ENCODE measurements at regions not wholly inside any gene's neighbourhood (a gene's known extent, or its start where the extent isn't known, plus 50 kb on each side); places are given as distances from the start of the nearest gene placed in this dataset.
"Not testable (repeated sequence)": the region's sequence is repeated elsewhere in the genome, so short reads cannot be mapped to it uniquely, and the experiment has no call there.

GRCh38 chr10:46217752-46218453 is 68.9 kb upstream of the ANTXRL start:
- H3K27ac Mint-ChIP-seq: no peak overlapping the region
- ATAC-seq (replicated peaks): no peak

GRCh38 chr10:46218921-46219320 is 67.9 kb upstream of the ANTXRL start:
- Mint-ChIP-seq H3K9me3 (no peaks in the 10 kb centered on the region), H3K4me1 (peaks cover 5% of the 10 kb centered on the region), H3K4me3 (no peak overlapping the region), H3K27ac (peak overlapping the region; percentile 60), H3K27me3 (no peaks in the 10 kb centered on the region), H3K36me3 (ENCODE audit: low read depth) (peaks cover 13% of the 10 kb centered on the region)
- ATAC-seq (replicated peaks): no peak

More at GRCh38 chr10:46217752-46218453, 68.9 kb upstream of the ANTXRL start:
- H3K36me3 Mint-ChIP-seq (ENCODE audit: low read depth): peaks cover 13% of the 10 kb centered on the region
- H3K9me3 Mint-ChIP-seq: no peaks in the 10 kb centered on the region
- H3K4me3 Mint-ChIP-seq: no peak overlapping the region
- peaks cover 5% of the 10 kb centered on the region for H3K4me1 Mint-ChIP-seq
- no peaks in the 10 kb centered on the region for H3K27me3 Mint-ChIP-seq

- not testable (repeated sequence) for ATAC-seq (replicated peaks); H3K4me3 Mint-ChIP-seq; H3K27me3 Mint-ChIP-seq; H3K9me3 Mint-ChIP-seq; H3K4me1 Mint-ChIP-seq
- Mint-ChIP-seq H3K27ac (peak overlapping the region; percentile 60), H3K36me3 (ENCODE audit: low read depth) (peaks cover 13% of the 10 kb centered on the region)
These were observed 67.3 kb upstream of the ANTXRL start for GRCh38 chr10:46219431-46219990.

GRCh38 chr10:46220187-46220586 is 66.6 kb upstream of the ANTXRL start:
- H3K9me3 Mint-ChIP-seq: no peaks in the 10 kb centered on the region
- peaks cover 5% of the 10 kb centered on the region for H3K4me1 Mint-ChIP-seq
- no peaks in the 10 kb centered on the region for H3K27me3 Mint-ChIP-seq
- no peak overlapping the region for H3K4me3 Mint-ChIP-seq
- no peak overlapping the region for H3K27ac Mint-ChIP-seq
- peaks cover 13% of the 10 kb centered on the region for H3K36me3 Mint-ChIP-seq (ENCODE audit: low read depth)
- ATAC-seq (replicated peaks): no peak

DNA sequence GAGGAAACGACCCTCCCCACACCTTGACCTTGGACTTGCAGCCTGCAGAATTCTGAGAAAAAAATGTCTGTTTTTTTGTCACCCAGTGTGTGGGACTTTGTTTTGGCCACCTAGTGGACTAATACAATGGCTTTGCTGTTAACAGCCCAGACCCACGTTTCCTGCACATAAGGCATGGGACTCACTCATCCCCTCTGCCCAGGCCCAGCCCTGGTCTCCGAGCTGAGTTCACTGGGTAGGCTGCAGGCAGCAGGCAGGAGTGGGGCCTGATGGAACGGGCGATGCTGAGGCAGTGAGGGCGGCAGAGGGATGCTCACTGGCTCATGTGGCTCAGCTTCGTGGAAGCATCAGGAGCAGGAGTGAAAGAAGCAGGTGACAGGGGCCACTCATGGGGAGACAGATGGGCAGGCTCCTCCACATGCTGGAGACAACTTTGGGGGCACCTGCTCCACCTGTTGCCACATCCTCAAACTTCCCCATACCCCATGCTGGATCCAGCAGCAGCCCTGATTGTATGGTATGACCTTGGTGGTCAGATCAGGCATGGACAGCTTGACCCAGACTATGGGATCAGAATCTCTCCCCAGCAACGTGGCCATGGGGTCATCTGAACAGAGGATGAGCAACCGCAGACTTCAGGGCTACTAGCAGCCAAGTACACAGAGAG is 65.8 kb upstream of the ANTXRL start:
- ATAC-seq (replicated peaks): no peak
- H3K36me3 Mint-ChIP-seq (ENCODE audit: low read depth): peaks cover 13% of the 10 kb centered on the region
- H3K4me3 Mint-ChIP-seq: no peak overlapping the region
- peaks cover 5% of the 10 kb centered on the region for H3K4me1 Mint-ChIP-seq
- H3K9me3 Mint-ChIP-seq: no peaks in the 10 kb centered on the region
- no peak overlapping the region for H3K27ac Mint-ChIP-seq
- H3K27me3 Mint-ChIP-seq: no peaks in the 10 kb centered on the region

DNA sequence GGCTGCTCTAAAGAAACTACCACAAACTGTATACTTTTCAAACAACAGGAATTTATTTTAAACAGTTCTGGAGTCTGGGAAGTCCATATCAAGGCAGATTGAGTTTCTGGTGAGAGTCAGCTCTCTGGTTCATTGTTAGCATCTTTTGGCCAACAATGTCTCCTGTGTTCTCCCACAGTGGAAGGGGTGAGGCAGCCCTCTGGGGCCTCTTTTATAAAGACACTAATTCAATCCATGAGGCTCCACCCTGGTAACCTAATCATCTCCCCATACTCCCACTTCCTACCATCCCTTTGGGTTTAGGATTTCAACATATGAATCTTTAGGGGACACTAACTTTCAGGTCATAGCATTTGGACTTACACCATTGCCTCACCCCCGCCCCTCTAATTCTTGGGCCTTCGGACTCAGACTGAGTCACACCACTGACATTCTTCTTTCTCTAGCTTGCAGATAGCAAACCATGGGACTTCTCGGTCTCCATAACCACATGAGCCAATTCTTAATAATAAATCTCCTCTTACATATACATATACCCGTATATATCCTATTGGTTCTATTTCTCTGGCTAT is 64.3 kb upstream of the ANTXRL start:
- Mint-ChIP-seq H3K9me3 (no peaks in the 10 kb centered on the region), H3K27me3 (no peaks in the 10 kb centered on the region), H3K27ac (peak overlapping the region; percentile 34), H3K4me3 (no peak overlapping the region), H3K36me3 (ENCODE audit: low read depth) (peaks cover 13% of the 10 kb centered on the region), H3K4me1 (peaks cover 5% of the 10 kb centered on the region)
- no peak for ATAC-seq (replicated peaks)

DNA sequence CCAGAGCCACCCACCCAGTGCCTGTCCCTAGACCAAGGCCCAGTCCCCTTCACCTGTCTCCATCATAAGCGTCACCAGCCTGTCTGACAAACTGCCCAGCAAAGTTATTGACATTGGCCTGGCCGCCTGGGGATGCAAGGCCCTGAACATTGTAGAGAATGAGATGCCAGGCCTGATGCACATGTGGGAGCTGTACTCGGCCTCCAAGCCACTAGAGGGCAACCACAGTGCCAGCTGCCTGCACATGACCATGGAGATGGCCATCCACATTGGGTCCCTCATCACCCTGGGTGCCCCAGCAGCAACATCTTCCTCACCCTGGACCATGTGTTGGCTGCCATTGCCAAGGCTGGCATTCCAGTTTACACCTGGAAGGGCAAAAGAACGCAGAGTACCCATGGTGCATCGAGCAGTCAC is 63.7 kb upstream of the ANTXRL start:
- no peaks in the 10 kb centered on the region for H3K9me3 Mint-ChIP-seq
- no peaks in the 10 kb centered on the region for H3K27me3 Mint-ChIP-seq
- H3K4me3 Mint-ChIP-seq: no peak overlapping the region
- peaks cover 9% of the 10 kb centered on the region for H3K36me3 Mint-ChIP-seq (ENCODE audit: low read depth)
- H3K4me1 Mint-ChIP-seq: peaks cover 2% of the 10 kb centered on the region
- peak; percentile 35 for ATAC-seq (replicated peaks)
- peak overlapping the region; percentile 34 for H3K27ac Mint-ChIP-seq

GRCh38 chr10:46223626-46224413 is 63.0 kb upstream of the ANTXRL start:
- no peak for ATAC-seq (replicated peaks)
- no peak overlapping the region for H3K4me3 Mint-ChIP-seq
- H3K27ac Mint-ChIP-seq: no peak overlapping the region
- no peaks in the 10 kb centered on the region for H3K27me3 Mint-ChIP-seq
- H3K9me3 Mint-ChIP-seq: no peaks in the 10 kb centered on the region
- H3K4me1 Mint-ChIP-seq: no peaks in the 10 kb centered on the region
- H3K36me3 Mint-ChIP-seq (ENCODE audit: low read depth): peaks cover 5% of the 10 kb centered on the region

GRCh38 chr10:46224414-46224682 is 62.4 kb upstream of the ANTXRL start:
- H3K27ac Mint-ChIP-seq: peak overlapping the region; percentile 74
- H3K27me3 Mint-ChIP-seq: no peaks in the 10 kb centered on the region
- peaks cover under 1% of the 10 kb centered on the region for H3K36me3 Mint-ChIP-seq (ENCODE audit: low read depth)
- no peak overlapping the region for H3K4me3 Mint-ChIP-seq
- ATAC-seq (replicated peaks): no peak
- no peaks in the 10 kb centered on the region for H3K4me1 Mint-ChIP-seq
- H3K9me3 Mint-ChIP-seq: no peaks in the 10 kb centered on the region

GRCh38 chr10:46225597-46225996 is 61.2 kb upstream of the ANTXRL start:
- peaks cover 5% of the 10 kb centered on the region for H3K36me3 Mint-ChIP-seq (ENCODE audit: low read depth)
- ATAC-seq (replicated peaks): no peak
- no peak overlapping the region for H3K4me3 Mint-ChIP-seq
- no peaks in the 10 kb centered on the region for H3K9me3 Mint-ChIP-seq
- H3K27me3 Mint-ChIP-seq: no peaks in the 10 kb centered on the region
- H3K27ac Mint-ChIP-seq: no peak overlapping the region
- H3K4me1 Mint-ChIP-seq: no peaks in the 10 kb centered on the region

GRCh38 chr10:46226232-46226631 is 60.6 kb upstream of the ANTXRL start:
- ATAC-seq (replicated peaks): no peak
- Mint-ChIP-seq H3K4me3 (no peak overlapping the region), H3K27ac (no peak overlapping the region), H3K4me1 (no peaks in the 10 kb centered on the region), H3K27me3 (no peaks in the 10 kb centered on the region), H3K36me3 (ENCODE audit: low read depth) (peaks cover 5% of the 10 kb centered on the region), H3K9me3 (no peaks in the 10 kb centered on the region)

- peaks cover 6% of the 10 kb centered on the region for H3K36me3 Mint-ChIP-seq (ENCODE audit: low read depth)
- no peaks in the 10 kb centered on the region for H3K4me1 Mint-ChIP-seq
- ATAC-seq (replicated peaks): no peak
- no peak overlapping the region for H3K27ac Mint-ChIP-seq
- no peaks in the 10 kb centered on the region for H3K9me3 Mint-ChIP-seq
- no peak overlapping the region for H3K4me3 Mint-ChIP-seq
- no peaks in the 10 kb centered on the region for H3K27me3 Mint-ChIP-seq
These were observed 59.8 kb upstream of the ANTXRL start for GRCh38 chr10:46226900-46227558.

DNA sequence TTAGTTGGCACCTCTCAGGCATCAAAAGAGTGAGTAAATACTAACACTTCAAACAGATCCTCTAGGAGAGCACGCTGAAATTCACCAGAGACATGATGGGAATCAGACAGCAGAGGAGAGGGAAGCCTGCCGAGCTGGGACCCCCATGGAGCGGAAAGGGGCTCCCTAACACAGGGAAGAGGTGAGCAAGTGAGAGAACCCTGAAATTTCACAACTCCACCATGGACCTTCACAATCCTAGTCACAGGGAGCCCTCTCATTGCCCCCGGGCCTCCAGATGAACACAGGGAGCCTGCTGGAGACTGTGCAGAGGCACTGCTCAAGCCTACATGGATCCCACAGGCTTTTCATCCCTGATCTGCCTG is 59.2 kb upstream of the ANTXRL start:
- Mint-ChIP-seq H3K4me3 (no peak overlapping the region), H3K27ac (no peak overlapping the region), H3K4me1 (no peaks in the 10 kb centered on the region), H3K9me3 (no peaks in the 10 kb centered on the region), H3K36me3 (ENCODE audit: low read depth) (peaks cover 11% of the 10 kb centered on the region), H3K27me3 (no peaks in the 10 kb centered on the region)
- ATAC-seq (replicated peaks): no peak

DNA sequence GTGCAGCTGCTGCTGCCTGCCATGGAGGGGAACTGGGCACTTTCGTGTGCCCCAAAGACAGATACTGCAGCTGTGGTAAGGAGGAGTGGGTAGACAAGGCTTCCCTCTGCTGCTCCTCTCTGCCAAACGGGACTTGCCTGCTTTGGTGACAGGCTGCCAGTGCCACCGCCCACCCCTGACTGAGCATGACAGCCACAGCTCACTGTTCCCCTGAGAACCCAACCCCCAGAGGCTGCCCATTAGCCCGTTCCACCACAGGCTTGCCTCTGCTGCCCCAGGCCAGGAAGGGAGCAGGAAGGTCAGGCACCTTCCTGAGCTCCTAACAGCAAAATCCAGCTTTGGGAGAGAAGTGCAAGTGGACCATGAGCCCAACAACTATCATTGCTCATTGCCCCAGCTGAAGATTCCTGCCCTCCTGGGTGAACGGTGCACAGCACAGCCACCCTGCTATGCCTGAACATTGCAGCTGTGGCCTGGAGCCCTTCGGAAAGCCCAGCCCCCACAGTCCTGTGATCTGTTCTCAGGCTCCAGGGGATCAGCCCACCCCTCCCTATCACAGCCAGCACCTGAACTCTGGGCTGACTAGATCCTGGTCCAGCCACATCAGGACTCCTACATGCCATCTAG is 58.7 kb upstream of the ANTXRL start:
- no peaks in the 10 kb centered on the region for H3K9me3 Mint-ChIP-seq
- H3K27ac Mint-ChIP-seq: no peak overlapping the region
- no peaks in the 10 kb centered on the region for H3K27me3 Mint-ChIP-seq
- no peaks in the 10 kb centered on the region for H3K4me1 Mint-ChIP-seq
- ATAC-seq (replicated peaks): no peak
- H3K4me3 Mint-ChIP-seq: no peak overlapping the region
- H3K36me3 Mint-ChIP-seq (ENCODE audit: low read depth): peaks cover 12% of the 10 kb centered on the region
